ENCODE measurements at regions not wholly inside any gene's neighbourhood (a gene's known extent, or its start where the extent isn't known, plus 50 kb on each side); places are given as distances from the start of the nearest gene placed in this dataset.

DNA sequence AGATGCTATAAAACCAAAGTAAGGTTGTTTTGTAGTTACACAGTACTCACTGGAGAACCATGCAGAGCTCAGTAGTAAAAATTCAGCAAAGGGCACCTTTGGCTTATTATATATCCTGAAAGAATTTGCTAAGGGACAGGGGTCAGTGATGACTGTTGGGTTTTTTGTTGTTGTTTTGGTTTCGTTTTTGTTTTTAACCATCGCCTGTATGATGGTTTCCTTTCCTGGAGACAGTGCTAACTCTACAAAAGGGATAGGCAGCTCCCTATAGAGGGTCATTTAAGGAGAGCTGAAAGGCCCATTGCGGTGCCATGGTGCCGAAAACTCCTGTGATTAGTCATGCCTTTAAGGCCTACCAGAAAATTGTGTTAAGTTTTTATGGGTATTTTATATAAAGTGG is 118.2 kb upstream of the GOLIM4 start:
- TF ChIP-seq, protein P1, sequence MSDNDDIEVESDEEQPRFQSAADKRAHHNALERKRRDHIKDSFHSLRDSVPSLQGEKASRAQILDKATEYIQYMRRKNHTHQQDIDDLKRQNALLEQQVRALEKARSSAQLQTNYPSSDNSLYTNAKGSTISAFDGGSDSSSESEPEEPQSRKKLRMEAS (IDR thresholded peaks at IDR 0.05): no peak

DNA sequence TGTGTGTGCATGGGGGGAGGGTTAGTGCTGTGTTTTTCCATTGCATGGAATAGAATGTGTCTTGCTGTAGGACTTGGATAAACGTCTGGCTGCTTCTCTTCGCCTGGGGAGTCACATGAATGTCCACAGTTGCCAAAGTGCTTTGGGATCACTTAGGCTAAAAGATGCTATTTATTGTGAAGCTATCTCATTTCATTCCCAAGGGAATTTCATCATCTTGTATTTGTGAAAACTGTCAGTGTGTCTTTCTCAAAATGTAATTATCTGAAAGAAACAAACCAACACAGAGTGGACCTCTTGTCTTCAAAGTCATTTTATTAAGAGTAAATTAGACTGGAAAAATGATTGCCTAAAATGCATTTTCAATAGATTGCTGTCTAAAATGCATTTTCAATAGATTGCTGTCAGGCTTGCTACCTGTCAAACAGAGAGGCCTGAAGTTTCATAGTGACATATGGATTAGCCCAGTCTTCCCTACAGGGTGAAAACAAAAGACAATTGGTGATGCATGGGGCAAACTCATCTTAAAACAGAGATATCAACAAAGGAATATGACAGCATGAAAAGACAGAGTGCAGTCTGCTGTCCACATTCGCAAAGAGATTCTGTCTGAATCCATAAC is 117.1 kb upstream of the GOLIM4 start:
- TF ChIP-seq RAD21 (IDR thresholded peaks at IDR 0.05; ENCODE audit: low read depth): no peak
- TF ChIP-seq, protein P1 (IDR thresholded peaks at IDR 0.05): no peak
- TF ChIP-seq, protein P2, sequence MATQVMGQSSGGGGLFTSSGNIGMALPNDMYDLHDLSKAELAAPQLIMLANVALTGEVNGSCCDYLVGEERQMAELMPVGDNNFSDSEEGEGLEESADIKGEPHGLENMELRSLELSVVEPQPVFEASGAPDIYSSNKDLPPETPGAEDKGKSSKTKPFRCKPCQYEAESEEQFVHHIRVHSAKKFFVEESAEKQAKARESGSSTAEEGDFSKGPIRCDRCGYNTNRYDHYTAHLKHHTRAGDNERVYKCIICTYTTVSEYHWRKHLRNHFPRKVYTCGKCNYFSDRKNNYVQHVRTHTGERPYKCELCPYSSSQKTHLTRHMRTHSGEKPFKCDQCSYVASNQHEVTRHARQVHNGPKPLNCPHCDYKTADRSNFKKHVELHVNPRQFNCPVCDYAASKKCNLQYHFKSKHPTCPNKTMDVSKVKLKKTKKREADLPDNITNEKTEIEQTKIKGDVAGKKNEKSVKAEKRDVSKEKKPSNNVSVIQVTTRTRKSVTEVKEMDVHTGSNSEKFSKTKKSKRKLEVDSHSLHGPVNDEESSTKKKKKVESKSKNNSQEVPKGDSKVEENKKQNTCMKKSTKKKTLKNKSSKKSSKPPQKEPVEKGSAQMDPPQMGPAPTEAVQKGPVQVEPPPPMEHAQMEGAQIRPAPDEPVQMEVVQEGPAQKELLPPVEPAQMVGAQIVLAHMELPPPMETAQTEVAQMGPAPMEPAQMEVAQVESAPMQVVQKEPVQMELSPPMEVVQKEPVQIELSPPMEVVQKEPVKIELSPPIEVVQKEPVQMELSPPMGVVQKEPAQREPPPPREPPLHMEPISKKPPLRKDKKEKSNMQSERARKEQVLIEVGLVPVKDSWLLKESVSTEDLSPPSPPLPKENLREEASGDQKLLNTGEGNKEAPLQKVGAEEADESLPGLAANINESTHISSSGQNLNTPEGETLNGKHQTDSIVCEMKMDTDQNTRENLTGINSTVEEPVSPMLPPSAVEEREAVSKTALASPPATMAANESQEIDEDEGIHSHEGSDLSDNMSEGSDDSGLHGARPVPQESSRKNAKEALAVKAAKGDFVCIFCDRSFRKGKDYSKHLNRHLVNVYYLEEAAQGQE (IDR thresholded peaks at IDR 0.05; ENCODE audit: low read depth): no peak
- no peak for TF ChIP-seq TCF12 (IDR thresholded peaks at IDR 0.05; ENCODE audit: low read depth)
- no peak for TF ChIP-seq TEAD4 (IDR thresholded peaks at IDR 0.05)
- no peak for TF ChIP-seq EP300 (IDR thresholded peaks at IDR 0.05; ENCODE audit: borderline replicate concordance)
- TF ChIP-seq FOXM1 (IDR thresholded peaks at IDR 0.05; ENCODE audit: borderline replicate concordance, low read depth): no peak
- no peak for TF ChIP-seq YY1 (IDR thresholded peaks at IDR 0.05; ENCODE audit: low read depth)
- TF ChIP-seq TAF1 (IDR thresholded peaks at IDR 0.05; ENCODE audit: low read depth): no peak
- TF ChIP-seq, protein P3, sequence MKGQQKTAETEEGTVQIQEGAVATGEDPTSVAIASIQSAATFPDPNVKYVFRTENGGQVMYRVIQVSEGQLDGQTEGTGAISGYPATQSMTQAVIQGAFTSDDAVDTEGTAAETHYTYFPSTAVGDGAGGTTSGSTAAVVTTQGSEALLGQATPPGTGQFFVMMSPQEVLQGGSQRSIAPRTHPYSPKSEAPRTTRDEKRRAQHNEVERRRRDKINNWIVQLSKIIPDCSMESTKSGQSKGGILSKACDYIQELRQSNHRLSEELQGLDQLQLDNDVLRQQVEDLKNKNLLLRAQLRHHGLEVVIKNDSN (IDR thresholded peaks at IDR 0.05): no peak

DNA sequence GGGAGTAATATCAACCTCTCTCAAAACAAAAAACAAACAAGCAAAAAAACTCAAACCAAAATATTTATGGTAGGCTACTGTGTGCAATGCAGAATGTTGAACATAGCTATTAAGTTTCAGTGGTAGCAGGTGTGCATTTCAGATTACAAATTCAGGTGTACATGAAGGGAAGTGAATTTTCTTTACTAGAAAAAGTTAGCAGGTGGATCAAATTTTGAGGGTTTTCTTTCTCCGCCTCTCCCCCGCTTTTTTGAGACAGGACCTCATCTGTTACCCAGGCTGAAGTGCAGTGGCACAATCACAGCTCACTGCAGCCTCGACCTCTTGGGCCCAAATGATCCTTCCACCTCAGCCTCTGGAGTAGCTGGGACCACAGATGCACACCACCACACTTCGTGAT is 109.7 kb upstream of the GOLIM4 start:
- TF ChIP-seq CREB1 (IDR thresholded peaks at IDR 0.05; ENCODE audit: low read depth) (no peak), EGR1 (IDR thresholded peaks at IDR 0.05) (no peak), TCF12 (IDR thresholded peaks at IDR 0.05; ENCODE audit: low read depth) (no peak), TEAD4 (IDR thresholded peaks at IDR 0.05) (no peak), EP300 (IDR thresholded peaks at IDR 0.05; ENCODE audit: borderline replicate concordance) (no peak), RAD21 (IDR thresholded peaks at IDR 0.05; ENCODE audit: low read depth) (no peak), ZBTB7A (IDR thresholded peaks at IDR 0.05; ENCODE audit: low read depth) (no peak), FOXM1 (IDR thresholded peaks at IDR 0.05; ENCODE audit: borderline replicate concordance, low read depth) (no peak), NFIC (IDR thresholded peaks at IDR 0.05) (no peak), TAF1 (IDR thresholded peaks at IDR 0.05; ENCODE audit: low read depth) (no peak), YY1 (IDR thresholded peaks at IDR 0.05; ENCODE audit: low read depth) (no peak), CEBPB (IDR thresholded peaks at IDR 0.05) (no peak)
- TF ChIP-seq, protein P1 (IDR thresholded peaks at IDR 0.05): no peak
- TF ChIP-seq, protein P3 (IDR thresholded peaks at IDR 0.05): no peak
- TF ChIP-seq, protein P2 (IDR thresholded peaks at IDR 0.05; ENCODE audit: low read depth): no peak

DNA sequence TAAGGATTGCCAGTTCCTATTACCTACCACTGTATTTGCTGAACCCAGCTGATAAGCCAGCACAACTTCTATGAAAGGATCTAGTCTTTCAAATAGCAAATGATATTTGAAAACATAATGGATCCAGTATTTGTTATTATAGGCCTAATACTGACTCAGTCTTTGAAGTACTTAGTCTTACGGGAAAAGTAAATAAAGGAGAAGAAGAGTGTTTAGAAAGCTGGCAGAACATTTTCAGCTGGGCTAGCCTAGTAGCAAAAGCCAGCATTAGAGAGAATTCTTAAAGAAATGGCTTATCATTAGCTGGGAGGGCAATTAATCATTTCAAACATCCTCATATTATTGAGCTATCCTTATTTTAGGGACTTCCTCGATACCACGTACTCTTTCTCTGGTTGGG is 101.4 kb upstream of the GOLIM4 start:
- no peak for TF ChIP-seq RAD21 (IDR thresholded peaks at IDR 0.05; ENCODE audit: low read depth)

DNA sequence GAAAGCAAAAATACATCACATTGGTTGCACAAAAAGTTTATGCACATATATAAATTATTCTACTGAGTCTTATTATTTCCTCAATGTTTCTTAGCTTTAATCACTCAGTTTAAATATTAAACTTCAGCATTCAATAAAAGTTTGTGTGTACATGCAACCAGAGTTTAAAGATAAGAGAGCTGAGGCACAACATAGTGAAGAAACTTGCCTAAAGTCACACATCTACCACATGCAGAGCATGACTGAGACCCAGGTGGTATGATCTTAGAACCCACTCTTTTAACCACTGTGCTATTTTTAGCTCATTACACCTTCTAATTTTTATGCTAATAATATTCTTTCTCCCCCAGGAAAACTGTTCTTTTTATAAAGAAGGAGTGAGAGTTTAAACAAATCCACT is 96.1 kb upstream of the GOLIM4 start:
- TF ChIP-seq YY1 (IDR thresholded peaks at IDR 0.05; ENCODE audit: low read depth): no peak
- no peak for TF ChIP-seq CEBPB (IDR thresholded peaks at IDR 0.05)
- TF ChIP-seq EGR1 (IDR thresholded peaks at IDR 0.05): no peak
- TF ChIP-seq ZBTB7A (IDR thresholded peaks at IDR 0.05; ENCODE audit: low read depth): no peak
- TF ChIP-seq TAF1 (IDR thresholded peaks at IDR 0.05; ENCODE audit: low read depth): no peak
- TF ChIP-seq NFIC (IDR thresholded peaks at IDR 0.05): no peak
- no peak for TF ChIP-seq RAD21 (IDR thresholded peaks at IDR 0.05; ENCODE audit: low read depth)
- TF ChIP-seq TCF12 (IDR thresholded peaks at IDR 0.05; ENCODE audit: low read depth): no peak
- no peak for TF ChIP-seq CREB1 (IDR thresholded peaks at IDR 0.05; ENCODE audit: low read depth)
- TF ChIP-seq EP300 (IDR thresholded peaks at IDR 0.05; ENCODE audit: borderline replicate concordance): no peak
- TF ChIP-seq, protein P3 (IDR thresholded peaks at IDR 0.05): no peak
- no peak for TF ChIP-seq FOXM1 (IDR thresholded peaks at IDR 0.05; ENCODE audit: borderline replicate concordance, low read depth)
- TF ChIP-seq, protein P2 (IDR thresholded peaks at IDR 0.05; ENCODE audit: low read depth): no peak
- TF ChIP-seq, protein P1 (IDR thresholded peaks at IDR 0.05): no peak
- no peak for TF ChIP-seq TEAD4 (IDR thresholded peaks at IDR 0.05)
